ENCODE measurements at regions not wholly inside any gene's neighbourhood (a gene's known extent, or its start where the extent isn't known, plus 50 kb on each side); places are given as distances from the start of the nearest gene placed in this dataset.

GRCh38 chr4:147060151-147060931, 114.7 kb upstream of the TTC29 start:
- no peak for TF ChIP-seq CTCF (IDR thresholded peaks at IDR 0.05; ENCODE audit: low read depth, low read length)
- H3K4me3 ChIP-seq (ENCODE audit: low read depth, low read length) = no peak overlapping the region

DNA sequence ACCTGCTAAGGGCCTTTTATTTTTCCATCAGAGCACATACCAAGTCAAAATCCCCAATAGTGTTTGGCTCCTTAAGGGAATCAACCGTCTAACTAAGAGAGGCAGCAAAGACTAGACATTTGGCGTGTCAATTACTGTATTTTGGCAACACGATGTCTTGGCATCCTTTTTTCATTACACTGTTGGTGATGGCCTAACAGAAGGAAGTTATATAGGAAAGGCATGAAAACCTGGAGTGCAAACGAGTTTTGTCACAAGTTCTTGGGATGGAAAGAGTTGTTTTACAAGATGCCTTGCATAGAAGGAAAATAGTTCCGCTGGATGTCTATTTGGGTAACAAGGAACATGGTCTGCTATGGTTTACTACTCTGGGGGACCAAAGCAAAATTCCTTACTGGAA, 119.2 kb upstream of the TTC29 start:
- H3K4me3 ChIP-seq (ENCODE audit: low read depth, low read length) = no peak overlapping the region
- no peak for TF ChIP-seq CTCF (IDR thresholded peaks at IDR 0.05; ENCODE audit: low read depth, low read length)

GRCh38 chr4:147068564-147068963, 122.9 kb upstream of the TTC29 start:
- TF ChIP-seq CTCF (IDR thresholded peaks at IDR 0.05; ENCODE audit: low read depth, low read length) = no peak
- H3K4me3 ChIP-seq (ENCODE audit: low read depth, low read length) = no peak overlapping the region

- H3K4me3 ChIP-seq (ENCODE audit: low read depth, low read length) = no peak overlapping the region
- TF ChIP-seq CTCF (IDR thresholded peaks at IDR 0.05; ENCODE audit: low read depth, low read length) = no peak
These were observed 125.6 kb upstream of the TTC29 start for GRCh38 chr4:147071209-147071740.

GRCh38 chr4:147076179-147076578, 130.5 kb upstream of the TTC29 start:
- no peak overlapping the region for H3K4me3 ChIP-seq (ENCODE audit: low read depth, low read length)
- no peak for TF ChIP-seq CTCF (IDR thresholded peaks at IDR 0.05; ENCODE audit: low read depth, low read length)

DNA sequence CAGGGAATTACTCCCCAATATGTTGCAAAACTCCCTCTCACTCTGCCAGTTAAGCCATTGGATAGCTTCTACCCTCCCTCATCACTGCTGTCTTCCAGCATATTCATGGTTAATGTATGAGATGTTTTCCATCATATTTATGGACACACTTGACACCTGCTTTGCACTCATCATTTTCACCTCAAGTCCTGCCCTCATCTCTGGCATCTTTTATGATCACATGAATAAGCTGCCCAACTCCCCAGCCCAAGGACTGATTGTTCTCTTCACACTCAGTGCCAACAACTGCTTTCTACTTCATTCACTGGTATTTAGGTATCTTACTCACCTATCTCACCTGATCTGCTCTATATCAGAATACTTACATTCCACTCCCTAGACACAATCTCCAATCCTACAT, 131.1 kb upstream of the TTC29 start:
- TF ChIP-seq CTCF (IDR thresholded peaks at IDR 0.05; ENCODE audit: low read depth, low read length) = no peak
- H3K4me3 ChIP-seq (ENCODE audit: low read depth, low read length) = no peak overlapping the region

GRCh38 chr4:147078362-147078761, 132.7 kb upstream of the TTC29 start:
- TF ChIP-seq CTCF (IDR thresholded peaks at IDR 0.05; ENCODE audit: low read depth, low read length) = no peak
- H3K4me3 ChIP-seq (ENCODE audit: low read depth, low read length) = no peak overlapping the region
